CD8-positive, alpha-beta memory T cell (primary cell): ENCODE measurements at regions not wholly inside any gene's neighbourhood (a gene's known extent, or its start where the extent isn't known, plus 50 kb on each side); places are given as distances from the start of the nearest gene placed in this dataset.

Experiments
- CTCF ChIA-PET: fragments of 350-600 bp; sonication (Branson Sonifier 250); formaldehyde crosslinking; loops from one replicate; lab custom pipeline; 2021; ENCODE audit warnings: antibody characterized with exemption; lab: Charles Lee
- POLR2A ChIA-PET: fragments of 350-600 bp; sonication (Branson Sonifier 250); formaldehyde crosslinking; loops from one replicate; lab custom pipeline; 2021; ENCODE audit warnings: antibody characterized with exemption; lab: Charles Lee
- DNase-seq, 5 donors: peaks; one replicate each; pipeline versions ENCODE4 v3.0.0 to v3.0.0-alpha.2; 2020 to 2022; ENCODE audit warnings: mixed read lengths in 1 of 5
- H3K27ac ChIP-seq: one replicate; pipeline ENCODE4 v1.7.0; 2013; ENCODE audit warnings: low read depth, mild to moderate bottlenecking, low read length, moderate library complexity
- H3K27me3 ChIP-seq: 2 replicates; pipeline ENCODE4 v1.7.0; 2013; ENCODE audit warnings: low read length, mild to moderate bottlenecking; ENCODE audit not compliant: insufficient read depth, poor library complexity, severe bottlenecking
- H3K36me3 ChIP-seq: 2 replicates; pipeline ENCODE4 v1.7.0; 2013; ENCODE audit warnings: mild to moderate bottlenecking, low read length, moderate library complexity; ENCODE audit not compliant: insufficient read depth
- H3K4me1 ChIP-seq: 2 replicates; pipeline ENCODE4 v1.7.0; 2013; ENCODE audit warnings: mild to moderate bottlenecking, low read length, moderate library complexity; ENCODE audit not compliant: insufficient read depth
- H3K4me3 ChIP-seq: 2 replicates; pipeline ENCODE4 v1.7.0; 2013; ENCODE audit warnings: mild to moderate bottlenecking, low read length
- H3K9me3 ChIP-seq: 2 replicates; pipeline ENCODE4 v1.7.0; 2013; ENCODE audit warnings: mild to moderate bottlenecking, low read length
- H3K27ac Mint-ChIP-seq, 8 donors: one replicate each; pipeline ENCODE4 v1.8.0; 2020 to 2021; ENCODE audit warnings: mixed read lengths in 8 of 8, mild to moderate bottlenecking in 6 of 8, inconsistent platforms in 3 of 8, moderate library complexity in 3 of 8
- H3K27me3 Mint-ChIP-seq, 2 donors: one replicate each; pipeline ENCODE4 v1.8.0; 2020 to 2021; ENCODE audit warnings: mixed read lengths in 2 of 2, mild to moderate bottlenecking in 1 of 2, moderate library complexity in 1 of 2
- H3K36me3 Mint-ChIP-seq, 3 donors: one replicate each; pipeline ENCODE4 v1.8.0; 2020 to 2021; ENCODE audit warnings: mixed read lengths in 3 of 3, inconsistent platforms in 1 of 3, mild to moderate bottlenecking in 1 of 3
- H3K4me1 Mint-ChIP-seq, 3 donors: one replicate each; pipeline ENCODE4 v1.8.0; 2020 to 2021; ENCODE audit warnings: mixed read lengths in 3 of 3, inconsistent platforms in 1 of 3, mild to moderate bottlenecking in 1 of 3
- H3K4me3 Mint-ChIP-seq, 7 donors: one replicate each; pipeline ENCODE4 v1.8.0; 2020 to 2021; ENCODE audit warnings: mixed read lengths in 7 of 7, mild to moderate bottlenecking in 6 of 7, moderate library complexity in 4 of 7, inconsistent platforms in 2 of 7
- H3K9me3 Mint-ChIP-seq, 5 donors: one replicate each; pipeline ENCODE4 v1.8.0; 2020 to 2022; ENCODE audit warnings: mixed read lengths in 5 of 5, mild to moderate bottlenecking in 3 of 5, moderate library complexity in 2 of 5, inconsistent platforms in 1 of 5

DNA sequence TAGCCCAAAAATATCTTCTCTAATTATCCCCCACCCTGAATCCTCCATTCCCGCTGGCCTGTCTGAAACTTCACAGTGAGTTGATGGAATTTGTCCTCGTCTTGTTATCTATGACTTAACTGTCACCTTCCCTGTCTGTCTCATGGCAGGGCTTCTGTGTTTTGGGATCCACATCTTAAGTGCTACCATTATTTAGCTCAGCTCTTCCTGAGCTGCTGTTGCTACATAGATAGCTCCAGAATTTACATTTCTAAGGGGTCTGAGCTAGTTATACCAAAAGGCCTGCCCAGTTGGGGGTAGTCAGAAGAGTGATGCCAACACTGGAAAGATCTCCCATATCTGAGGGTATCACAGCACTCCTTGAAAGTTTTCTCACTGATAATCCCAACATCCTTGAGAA is 57.0 kb upstream of the CDKN3 start:
- H3K36me3 ChIP-seq, result no peaks in the 10 kb centered on the region
- CTCF ChIA-PET, result interaction anchor here (0.6 kb wide), 1 partner anchor 1105 kb away, joined by 3 read pairs; no protein-coding TSS in a partner anchor
- H3K9me3 Mint-ChIP-seq, result peaks cover 0 to 1% (median 0%) of the 10 kb centered on the region in 5 donors

DNA sequence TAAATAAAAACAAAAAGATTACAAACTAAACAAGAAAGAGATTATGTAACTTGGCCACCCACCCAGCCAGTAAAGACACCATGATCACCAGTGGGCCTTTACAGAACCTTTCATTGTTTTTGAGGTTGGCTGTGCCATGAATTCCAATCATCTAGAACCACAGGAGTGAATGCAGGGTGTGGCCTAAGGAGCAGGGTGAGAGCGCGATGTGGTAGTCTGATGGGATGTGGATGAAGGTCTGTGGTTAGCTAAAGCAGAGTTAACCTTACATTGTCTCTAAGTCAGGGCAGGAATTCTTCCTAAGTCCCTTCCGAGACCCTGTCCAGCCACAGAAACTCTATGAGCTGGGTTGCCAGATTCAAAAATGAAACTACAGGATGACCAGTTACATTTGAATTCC is 54.0 kb upstream of the CDKN3 start:
- Histone ChIP-seq H3K9me3 (no peaks in the 10 kb centered on the region), H3K27ac (no peak overlapping the region), H3K4me3 (no peak overlapping the region), H3K36me3 (no peaks in the 10 kb centered on the region), H3K4me1 (no peaks in the 10 kb centered on the region), H3K27me3 (no peaks in the 10 kb centered on the region)
- Mint-ChIP-seq H3K27ac (no peak overlapping the region), H3K36me3 (no peaks in the 10 kb centered on the region), H3K27me3 (peaks cover 3 to 12% of the 10 kb centered on the region in 2 donors), H3K9me3 (peaks cover 0 to 1% (median 0%) of the 10 kb centered on the region in 5 donors), H3K4me3 (no peak overlapping the region), H3K4me1 (no peaks in the 10 kb centered on the region)
- no peak for DNase-seq
- CTCF ChIA-PET, result no interaction called here
- POLR2A ChIA-PET, result no interaction called here

More for the DNA sequence above, 57.0 kb upstream of the CDKN3 start:
- no peaks in the 10 kb centered on the region for H3K27me3 ChIP-seq
- POLR2A ChIA-PET, result no interaction called here
- Mint-ChIP-seq H3K36me3 (no peaks in the 10 kb centered on the region), H3K4me3 (no peak overlapping the region), H3K27ac (no peak overlapping the region), H3K27me3 (peaks cover 3 to 17% of the 10 kb centered on the region in 2 donors), H3K4me1 (no peaks in the 10 kb centered on the region)
- no peaks in the 10 kb centered on the region for H3K4me1 ChIP-seq
- H3K27ac ChIP-seq, result no peak overlapping the region
- H3K9me3 ChIP-seq, result no peaks in the 10 kb centered on the region
- no peak overlapping the region for H3K4me3 ChIP-seq
- no peak for DNase-seq

DNA sequence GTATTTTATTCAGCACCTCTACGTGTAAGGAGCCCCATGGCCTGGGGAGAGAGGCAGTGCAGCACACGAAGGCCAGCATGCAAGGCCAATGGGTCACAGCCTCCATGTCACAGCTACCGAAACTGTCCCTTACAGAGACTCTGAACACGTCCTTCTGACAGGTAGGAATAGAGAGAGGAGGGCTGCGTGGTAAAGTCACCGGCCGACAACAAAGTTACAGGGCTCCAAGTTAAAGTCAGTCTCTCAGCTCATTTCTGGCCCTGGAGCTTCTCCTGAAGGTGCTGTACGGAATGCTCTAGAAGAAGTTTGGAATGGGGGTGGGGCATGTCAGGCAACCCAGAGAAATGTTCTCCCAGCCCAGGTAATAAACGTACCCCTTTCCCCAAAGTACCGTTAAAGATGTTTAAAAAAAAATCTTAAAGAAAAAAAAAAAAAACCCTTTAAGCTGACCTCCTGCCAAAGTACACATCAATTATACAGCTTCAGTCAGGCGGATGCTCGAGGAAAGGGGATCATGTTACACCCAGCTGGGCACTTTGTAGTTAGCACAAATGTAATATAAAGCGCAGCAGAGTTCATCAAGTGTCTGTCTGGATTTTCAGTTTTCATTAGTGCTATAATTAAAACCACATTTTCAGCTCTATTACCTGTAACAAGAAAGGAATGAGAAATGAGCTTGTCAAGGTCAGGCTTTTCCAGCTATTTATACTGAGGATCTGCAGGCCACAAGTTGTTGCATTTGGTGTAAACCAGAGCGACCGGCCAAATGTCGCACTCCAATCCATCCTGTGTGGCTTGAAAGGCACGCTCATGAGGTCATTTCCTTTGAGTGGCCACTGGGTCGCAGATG is 53.3 kb upstream of the CDKN3 start:
- H3K4me3 Mint-ChIP-seq, result no peak overlapping the region
- ChIA-PET CTCF (no interaction called here), POLR2A (no interaction called here)
- H3K27me3 Mint-ChIP-seq, result peaks cover 4 to 9% of the 10 kb centered on the region in 2 donors
- no peaks in the 10 kb centered on the region for H3K4me1 Mint-ChIP-seq
- H3K9me3 ChIP-seq, result no peaks in the 10 kb centered on the region
- no peaks in the 10 kb centered on the region for H3K4me1 ChIP-seq
- peaks cover 0 to 1% (median 0%) of the 10 kb centered on the region in 5 donors for H3K9me3 Mint-ChIP-seq
- DNase-seq, result no peak
- no peaks in the 10 kb centered on the region for H3K36me3 ChIP-seq
- H3K27ac ChIP-seq, result no peak overlapping the region
- no peak overlapping the region for H3K4me3 ChIP-seq
- no peaks in the 10 kb centered on the region for H3K27me3 ChIP-seq
- no peaks in the 10 kb centered on the region for H3K36me3 Mint-ChIP-seq
- peak overlapping the region in 1 of 8 donors; percentile 77 for H3K27ac Mint-ChIP-seq

DNA sequence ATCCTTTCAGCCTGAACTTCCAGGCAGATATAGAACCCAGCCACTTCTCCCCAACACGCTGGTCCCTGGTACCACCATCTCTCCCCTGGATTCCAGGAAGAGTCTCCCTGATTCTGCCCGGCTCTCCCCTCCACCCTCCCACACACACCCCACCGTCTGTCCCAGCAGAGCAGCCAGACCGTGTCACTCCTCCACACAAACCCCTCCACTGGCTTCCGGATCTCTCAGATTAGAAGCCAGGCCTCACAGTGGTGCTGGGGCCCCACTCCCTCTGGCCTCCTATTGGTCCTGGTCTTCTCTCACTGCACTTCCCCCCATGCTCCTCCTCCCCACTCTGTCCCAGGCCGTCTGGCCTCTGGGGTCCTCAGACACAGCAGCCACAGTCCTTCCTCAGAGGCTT is 52.4 kb upstream of the CDKN3 start:
- Histone ChIP-seq H3K27ac (no peak overlapping the region), H3K4me3 (no peak overlapping the region), H3K36me3 (no peaks in the 10 kb centered on the region), H3K27me3 (no peaks in the 10 kb centered on the region), H3K4me1 (no peaks in the 10 kb centered on the region), H3K9me3 (no peaks in the 10 kb centered on the region)
- peaks cover 0 to 1% (median 0%) of the 10 kb centered on the region in 5 donors for H3K9me3 Mint-ChIP-seq
- H3K27me3 Mint-ChIP-seq, result peaks cover 4 to 15% of the 10 kb centered on the region in 2 donors
- H3K4me3 Mint-ChIP-seq, result no peak overlapping the region
- ChIA-PET CTCF (no interaction called here), POLR2A (no interaction called here)
- DNase-seq, result no peak
- H3K4me1 Mint-ChIP-seq, result no peaks in the 10 kb centered on the region
- no peaks in the 10 kb centered on the region for H3K36me3 Mint-ChIP-seq
- H3K27ac Mint-ChIP-seq, result no peak overlapping the region

DNA sequence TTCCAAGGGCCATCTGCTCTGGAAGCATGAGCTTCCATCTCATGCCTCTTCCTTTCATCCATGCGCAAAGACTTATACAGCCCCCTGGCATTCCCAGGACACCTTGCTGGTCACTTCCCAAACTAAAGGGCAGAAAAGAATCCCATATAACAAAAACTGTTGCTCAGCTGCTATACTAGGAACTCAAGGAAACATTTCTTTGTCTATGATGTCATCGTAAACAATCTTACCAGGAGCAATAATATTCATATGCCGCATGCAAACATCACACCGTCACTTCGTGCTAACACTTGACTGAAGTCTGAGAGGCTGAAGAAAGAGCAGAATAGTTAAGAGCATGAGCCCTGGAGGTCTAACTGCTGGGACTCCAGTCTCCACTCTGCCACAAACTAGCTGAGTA is 50.5 kb upstream of the CDKN3 start:
- CTCF ChIA-PET, result no interaction called here
- Mint-ChIP-seq H3K27ac (no peak overlapping the region), H3K27me3 (peaks cover 4 to 17% of the 10 kb centered on the region in 2 donors), H3K4me3 (no peak overlapping the region), H3K4me1 (no peaks in the 10 kb centered on the region), H3K36me3 (no peaks in the 10 kb centered on the region), H3K9me3 (peaks cover 0 to 3% (median 0%) of the 10 kb centered on the region in 5 donors)
- Histone ChIP-seq H3K4me1 (no peaks in the 10 kb centered on the region), H3K4me3 (no peak overlapping the region), H3K36me3 (no peaks in the 10 kb centered on the region), H3K9me3 (no peaks in the 10 kb centered on the region), H3K27me3 (no peaks in the 10 kb centered on the region), H3K27ac (no peak overlapping the region)
- DNase-seq, result no peak
- POLR2A ChIA-PET, result no interaction called here
